Fibroblast of villous mesenchyme (primary cell): ENCODE measurements at regions not wholly inside any gene's neighbourhood (a gene's known extent, or its start where the extent isn't known, plus 50 kb on each side); places are given as distances from the start of the nearest gene placed in this dataset.

Experiments
- DNase-seq: peaks from one replicate; pipeline ENCODE4 v3.0.0-alpha.2; 2010; ENCODE audit warnings: low read depth
- H3K4me3 ChIP-seq: 2 replicates; pipeline ENCODE4 v1.5.1; 2011; ENCODE audit warnings: low read depth, mild to moderate bottlenecking, low read length
- TF ChIP-seq, protein P1 (sequence below): IDR thresholded peaks from 2 replicates; pipeline ENCODE4 v1.5.1; 2012; ENCODE audit warnings: low read depth, mild to moderate bottlenecking, low read length; ENCODE audit not compliant: insufficient read depth

DNA sequence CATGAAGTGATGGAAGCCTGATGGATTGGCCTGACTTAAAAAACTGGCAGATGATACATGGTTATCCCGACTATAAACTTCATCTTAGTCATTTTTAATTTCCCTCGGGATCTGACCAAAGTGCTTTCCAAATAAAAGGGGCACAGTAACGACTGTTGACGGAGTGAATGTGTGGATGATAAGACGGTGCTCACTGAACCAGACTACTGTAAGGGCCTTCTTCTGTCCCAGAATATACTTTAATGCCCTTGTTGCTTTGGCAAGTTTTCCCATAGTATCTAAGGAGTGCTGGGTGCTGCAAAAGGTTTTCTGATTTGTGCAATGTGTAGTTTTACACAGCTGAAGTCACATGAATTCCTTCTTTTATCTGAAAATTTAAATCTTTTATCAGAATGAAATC lies 373.5 kb downstream of the DSEL start:
- no peak for DNase-seq
- TF ChIP-seq, protein P1, sequence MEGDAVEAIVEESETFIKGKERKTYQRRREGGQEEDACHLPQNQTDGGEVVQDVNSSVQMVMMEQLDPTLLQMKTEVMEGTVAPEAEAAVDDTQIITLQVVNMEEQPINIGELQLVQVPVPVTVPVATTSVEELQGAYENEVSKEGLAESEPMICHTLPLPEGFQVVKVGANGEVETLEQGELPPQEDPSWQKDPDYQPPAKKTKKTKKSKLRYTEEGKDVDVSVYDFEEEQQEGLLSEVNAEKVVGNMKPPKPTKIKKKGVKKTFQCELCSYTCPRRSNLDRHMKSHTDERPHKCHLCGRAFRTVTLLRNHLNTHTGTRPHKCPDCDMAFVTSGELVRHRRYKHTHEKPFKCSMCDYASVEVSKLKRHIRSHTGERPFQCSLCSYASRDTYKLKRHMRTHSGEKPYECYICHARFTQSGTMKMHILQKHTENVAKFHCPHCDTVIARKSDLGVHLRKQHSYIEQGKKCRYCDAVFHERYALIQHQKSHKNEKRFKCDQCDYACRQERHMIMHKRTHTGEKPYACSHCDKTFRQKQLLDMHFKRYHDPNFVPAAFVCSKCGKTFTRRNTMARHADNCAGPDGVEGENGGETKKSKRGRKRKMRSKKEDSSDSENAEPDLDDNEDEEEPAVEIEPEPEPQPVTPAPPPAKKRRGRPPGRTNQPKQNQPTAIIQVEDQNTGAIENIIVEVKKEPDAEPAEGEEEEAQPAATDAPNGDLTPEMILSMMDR, result no peak
- no peak overlapping the region for H3K4me3 ChIP-seq

DNA sequence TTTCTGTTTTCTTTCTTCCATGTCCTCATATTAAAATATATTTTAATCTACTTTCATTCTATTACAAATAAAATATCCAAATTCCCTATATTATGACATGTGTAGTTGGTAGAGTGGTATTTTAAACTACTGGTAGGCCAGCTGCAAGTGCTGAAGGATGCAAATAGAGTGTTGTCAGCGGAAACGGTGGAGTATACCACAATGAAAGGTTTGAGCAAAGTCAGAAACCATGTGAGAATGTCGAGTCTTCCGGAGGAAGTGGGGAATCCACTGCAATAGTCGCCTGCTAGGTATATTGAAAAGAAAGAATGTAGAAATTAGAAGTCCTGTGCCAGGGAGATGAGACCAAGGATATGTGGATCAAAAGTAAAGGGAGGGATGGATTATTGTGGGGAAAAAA lies 373.9 kb downstream of the DSEL start:
- no peak for DNase-seq
- TF ChIP-seq, protein P1, result no peak

DNA sequence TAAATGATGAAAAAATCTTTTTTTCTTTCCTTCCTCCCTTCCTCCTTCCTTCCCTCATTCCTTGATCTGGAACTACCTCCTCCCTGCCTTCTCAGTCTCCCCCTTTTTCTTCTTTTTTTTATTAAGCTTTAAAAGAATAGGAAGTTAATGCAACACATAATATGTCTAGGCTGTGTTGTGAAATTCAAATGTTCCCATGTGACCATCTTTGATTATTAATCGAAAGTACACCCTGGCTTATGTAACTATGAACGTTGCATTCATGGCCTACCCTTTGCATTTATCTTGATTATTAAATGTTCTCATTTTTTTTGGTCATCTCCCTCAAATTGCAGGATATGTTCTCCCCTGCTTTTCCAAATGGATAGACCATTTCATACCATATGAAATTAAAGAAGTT lies 376.0 kb downstream of the DSEL start:
- H3K4me3 ChIP-seq, result no peak overlapping the region
- TF ChIP-seq, protein P1, result no peak
- no peak for DNase-seq

More for the DNA sequence above, 373.9 kb downstream of the DSEL start:
- H3K4me3 ChIP-seq, result no peak overlapping the region

DNA sequence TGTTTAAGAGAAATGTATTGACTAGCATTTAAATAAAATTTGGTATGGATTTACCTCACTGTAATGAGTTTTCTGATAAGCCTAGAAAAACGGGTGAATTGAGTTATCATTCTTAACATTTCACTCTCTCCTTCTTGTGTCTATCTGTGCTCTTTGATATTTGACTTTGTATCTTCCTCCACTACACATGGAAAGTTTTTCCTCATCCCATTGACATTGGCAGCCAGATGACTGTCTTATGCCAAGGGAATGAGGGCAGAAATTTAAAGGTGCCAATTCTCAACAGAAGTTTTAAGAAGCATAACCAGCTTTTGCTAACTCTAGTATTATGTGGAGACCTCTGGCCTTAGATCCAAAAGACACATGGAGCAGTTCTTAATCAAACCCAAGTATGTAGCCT lies 376.6 kb downstream of the DSEL start:
- TF ChIP-seq, protein P1, result no peak
- DNase-seq, result no peak
- H3K4me3 ChIP-seq, result no peak overlapping the region

DNA sequence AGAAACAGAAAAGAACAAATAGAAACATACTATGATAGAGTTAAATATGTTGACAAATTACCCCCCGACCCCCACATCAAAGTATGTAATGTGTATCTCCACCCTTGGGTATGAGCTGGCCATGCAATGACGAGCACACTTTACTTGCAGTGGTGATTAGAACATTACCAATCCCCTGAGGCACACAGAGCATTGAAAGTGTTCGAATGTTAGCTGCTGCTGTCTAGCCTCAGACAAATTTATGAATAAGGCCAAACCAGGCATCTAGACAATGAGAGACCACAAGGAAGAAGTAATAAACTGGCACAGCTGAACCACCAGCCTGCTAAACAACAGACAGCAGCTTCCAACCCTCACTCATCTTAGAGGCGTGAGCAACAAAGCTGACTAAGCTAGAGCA lies 380.5 kb downstream of the DSEL start:
- TF ChIP-seq, protein P1, result no peak
- no peak for DNase-seq

DNA sequence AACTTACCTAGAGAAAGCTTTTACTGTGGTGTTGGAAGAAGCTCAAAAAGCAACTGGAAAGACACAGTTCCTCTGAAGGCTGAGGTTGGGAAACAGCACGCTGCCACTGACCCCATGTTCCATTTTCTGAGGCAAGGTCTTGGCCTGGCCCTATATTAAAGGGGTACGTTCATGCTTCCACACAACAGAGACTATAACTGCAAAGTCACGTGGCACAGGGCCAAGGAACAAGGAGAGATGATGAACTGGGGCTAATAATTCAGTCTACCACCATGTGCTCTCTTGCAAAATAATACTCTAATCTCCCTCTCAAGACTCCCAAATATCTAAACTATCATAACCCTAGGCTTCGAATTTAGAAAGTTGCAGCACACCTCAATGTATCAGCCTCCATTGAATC lies 381.6 kb downstream of the DSEL start:
- H3K4me3 ChIP-seq, result no peak overlapping the region
- TF ChIP-seq, protein P1, result no peak
- DNase-seq, result no peak

More for the DNA sequence above, 380.5 kb downstream of the DSEL start:
- H3K4me3 ChIP-seq, result no peak overlapping the region

DNA sequence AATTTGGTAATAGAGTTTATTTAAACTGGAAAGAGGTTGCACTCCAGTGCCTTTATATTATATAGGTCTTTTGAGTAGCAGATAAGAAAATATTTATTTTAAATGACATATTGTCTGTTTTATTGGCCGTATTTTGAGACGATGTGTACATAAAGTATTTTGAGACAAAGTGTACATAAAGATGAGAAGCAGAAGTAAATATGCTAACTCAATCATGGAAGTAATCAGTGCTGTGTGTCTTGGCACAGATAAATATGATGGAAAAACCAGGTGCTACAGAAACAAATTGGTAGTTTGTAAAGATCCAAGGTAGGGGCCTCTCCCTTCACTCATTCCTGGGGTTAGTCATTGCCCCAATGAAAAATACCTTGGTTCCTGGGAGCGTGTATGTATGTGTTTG lies 382.9 kb downstream of the DSEL start:
- DNase-seq, result no peak
- no peak overlapping the region for H3K4me3 ChIP-seq
- TF ChIP-seq, protein P1, result no peak
